B cell (primary cell): ENCODE measurements at regions not wholly inside any gene's neighbourhood (a gene's known extent, or its start where the extent isn't known, plus 50 kb on each side); places are given as distances from the start of the nearest gene placed in this dataset.

Experiments used
- CTCF ChIP-seq: fragments of 200-600 bp; IDR thresholded peaks from one replicate; pipeline ENCODE4 v1.8.0; 2022; ENCODE audit warnings: antibody characterized with exemption, mild to moderate bottlenecking
- EZH2 ChIP-seq: IDR thresholded peaks from 2 replicates; pipeline ENCODE4 v1.6.1; 2012; ENCODE audit warnings: borderline replicate concordance, low read depth, mild to moderate bottlenecking, moderate library complexity, low read length; ENCODE audit not compliant: insufficient read depth, poor library complexity, severe bottlenecking

GRCh38 chr9:7861086-7861485, 61.5 kb upstream of the DMAC1 start:
- TF ChIP-seq CTCF (no peak), EZH2 (no peak)
